ENCODE measurements at regions not wholly inside any gene's neighbourhood (a gene's known extent, or its start where the extent isn't known, plus 50 kb on each side); places are given as distances from the start of the nearest gene placed in this dataset.
"Not testable (repeated sequence)": the region's sequence is repeated elsewhere in the genome, so short reads cannot be mapped to it uniquely, and the experiment has no call there.

DNA sequence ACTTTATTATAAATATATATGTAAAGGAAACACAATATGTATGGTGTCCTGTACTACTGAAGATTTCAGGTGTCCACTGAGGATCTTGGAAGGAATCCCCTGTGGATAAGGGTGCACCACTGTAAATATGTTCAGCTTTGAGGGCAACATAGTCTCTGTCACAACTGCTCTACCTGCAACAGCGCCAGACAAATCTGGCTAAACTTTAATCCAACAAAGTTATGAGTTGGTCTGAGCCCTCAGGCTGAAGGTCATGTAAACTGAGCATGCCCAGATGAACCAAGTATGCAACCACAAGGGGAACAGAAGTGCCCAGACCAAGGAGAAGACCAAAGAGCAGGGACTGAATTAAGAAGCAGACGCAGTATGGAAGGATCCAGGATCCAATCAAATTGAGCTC, 1541.2 kb downstream of the SPATA31A7 start:
- H3K9me3 Mint-ChIP-seq, H3K27ac Mint-ChIP-seq, POLR2A ChIA-PET, H3K27me3 Mint-ChIP-seq, DNase-seq, H3K4me1 Mint-ChIP-seq, H3K36me3 Mint-ChIP-seq, ATAC-seq, H3K4me3 Mint-ChIP-seq: not testable (repeated sequence)

- H3K36me3 Mint-ChIP-seq, ATAC-seq, H3K4me3 Mint-ChIP-seq, H3K9me3 Mint-ChIP-seq, H3K27ac Mint-ChIP-seq, DNase-seq, POLR2A ChIA-PET, H3K27me3 Mint-ChIP-seq, H3K4me1 Mint-ChIP-seq: not testable (repeated sequence)
Measured at GRCh38 chr9:62737004-62737606, 1547.3 kb downstream of the SPATA31A7 start.

- ATAC-seq, H3K27ac Mint-ChIP-seq, H3K4me1 Mint-ChIP-seq, H3K9me3 Mint-ChIP-seq, DNase-seq, POLR2A ChIA-PET, H3K36me3 Mint-ChIP-seq, H3K27me3 Mint-ChIP-seq: not testable (repeated sequence)
- peak overlapping the region in 1 of 10 donors; percentile 30 for H3K4me3 Mint-ChIP-seq
Measured at GRCh38 chr9:62737915-62738314, 1548.1 kb downstream of the SPATA31A7 start.

DNA sequence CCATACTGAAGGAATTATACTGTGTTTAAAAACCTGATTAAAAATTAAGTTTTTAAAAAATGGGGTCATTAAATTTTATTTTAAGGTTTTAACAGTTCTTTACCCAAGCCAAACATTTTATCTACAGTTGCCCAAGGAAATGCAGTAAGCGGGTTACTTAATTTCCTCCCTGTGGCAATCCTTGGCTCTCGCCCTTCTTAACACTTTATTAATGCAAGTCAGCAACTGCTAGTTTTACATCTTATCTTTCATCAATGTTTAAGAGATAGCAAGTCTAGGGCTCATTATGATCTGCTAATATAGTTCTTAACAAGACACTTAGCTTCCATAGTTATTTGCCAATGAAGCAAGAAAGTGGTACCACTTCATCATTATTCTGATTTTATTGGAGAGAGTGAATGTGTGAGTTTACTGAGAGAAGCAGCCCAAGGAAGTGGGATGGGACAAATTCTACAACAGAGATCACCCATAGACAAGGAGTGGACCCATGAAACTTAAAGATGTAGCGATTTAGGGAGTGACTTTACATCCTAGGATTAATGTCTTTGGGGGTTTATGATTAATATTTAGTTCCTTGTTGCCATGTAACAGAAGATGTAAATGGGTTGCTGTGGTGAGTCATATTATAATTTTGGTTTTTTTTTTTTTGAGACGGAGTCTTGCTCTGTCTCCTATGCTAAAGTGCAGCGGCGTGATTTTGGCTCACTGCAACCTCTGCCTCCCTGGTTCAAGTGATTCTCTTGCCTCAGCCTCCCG, 1556.1 kb downstream of the SPATA31A7 start:
- not testable (repeated sequence) for H3K27ac Mint-ChIP-seq

More for the DNA sequence above, 1556.1 kb downstream of the SPATA31A7 start:
- H3K36me3 Mint-ChIP-seq, ATAC-seq, H3K27me3 Mint-ChIP-seq, H3K4me1 Mint-ChIP-seq, H3K4me3 Mint-ChIP-seq, H3K9me3 Mint-ChIP-seq, POLR2A ChIA-PET, DNase-seq: not testable (repeated sequence)
